ENCODE measurements at regions not wholly inside any gene's neighbourhood (a gene's known extent, or its start where the extent isn't known, plus 50 kb on each side); places are given as distances from the start of the nearest gene placed in this dataset.

DNA sequence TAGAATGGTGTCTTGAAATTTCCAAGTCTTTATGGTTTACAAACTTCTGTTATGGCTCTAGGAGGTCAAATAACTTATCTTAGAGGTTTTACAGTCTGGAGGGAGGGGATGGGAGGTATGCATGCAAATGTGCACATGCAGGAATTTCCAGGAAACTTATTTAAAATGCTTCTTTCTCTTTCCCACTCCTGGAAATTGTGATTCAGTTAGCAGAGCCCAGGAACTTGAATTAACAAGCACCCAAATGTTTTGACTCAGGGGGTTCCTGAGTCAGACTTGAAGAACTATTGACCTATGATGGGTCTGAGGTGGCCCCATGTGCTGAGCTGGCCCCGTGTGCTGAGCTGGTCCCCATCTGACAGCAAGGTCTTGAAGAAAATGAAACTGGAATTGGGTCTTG is 669.4 kb downstream of the INHBA start:
- Histone ChIP-seq H3K4ac (replicated peaks; ENCODE audit: insufficient read length, low read depth, low read length) (no peak overlapping the region), H3K14ac (ENCODE audit: insufficient read length) (no peak overlapping the region), H3K4me3 (ENCODE audit: extremely low read depth in 1 of 4, insufficient read depth in 2 of 4, low read depth in 3 of 4, low read length in 4 of 4) (no peak overlapping the region), H2BK5ac (ENCODE audit: low read depth, low read length) (no peak overlapping the region), H2BK120ac (replicated peaks; ENCODE audit: low read depth, low read length) (no peak overlapping the region), H2BK12ac (ENCODE audit: low read depth, low read length) (no peak overlapping the region), H4K8ac (ENCODE audit: extremely low read depth, insufficient read depth, low read length) (no peak overlapping the region), H3K4me2 (ENCODE audit: insufficient read depth in 1 of 2, low read depth in 2 of 2, low read length in 2 of 2) (no peak overlapping the region), H4K91ac (replicated peaks; ENCODE audit: insufficient read length, low read length) (no peak overlapping the region), H3K27ac (ENCODE audit: low read depth, low read length) (no peak overlapping the region), H3K56ac (replicated peaks; ENCODE audit: insufficient read length, low read depth, low read length) (no peak overlapping the region), H3K23me2 (ENCODE audit: low read depth, low read length) (no peaks in the 10 kb centered on the region), H3K23ac (ENCODE audit: insufficient read length) (no peak overlapping the region), H3K18ac (ENCODE audit: extremely low read depth, low read length) (no peak overlapping the region), H3K79me2 (ENCODE audit: control insufficient read depth in 1 of 2, insufficient read depth in 2 of 2, low read length in 2 of 2) (no peaks in the 10 kb centered on the region), H3K4me1 (replicated peaks in 1 of 4; ENCODE audit: control insufficient read depth in 3 of 4, insufficient read depth in 4 of 4, low read length in 3 of 4) (peaks cover 0 to 2% (median 0%) of the 10 kb centered on the region in 4 experiments; a peak in 1 of 7 replicates), H2AFZ (ENCODE audit: low read length) (no peak overlapping the region), H2BK15ac (ENCODE audit: low read length) (no peak overlapping the region), H2AK5ac (ENCODE audit: low read depth, low read length) (no peak overlapping the region), H3K79me1 (ENCODE audit: low read depth, low read length) (no peaks in the 10 kb centered on the region), H4K5ac (ENCODE audit: insufficient read length, low read depth, low read length) (no peak overlapping the region), H3K27me3 (replicated peaks in 1 of 4; ENCODE audit: control insufficient read depth in 3 of 4, extremely low read depth in 1 of 4, insufficient read depth in 3 of 4, low read length in 3 of 4) (no peaks in the 10 kb centered on the region), H2BK20ac (ENCODE audit: low read length) (no peak overlapping the region), H3K9ac (replicated peaks in 1 of 4; ENCODE audit: extremely low read depth in 1 of 4, low read depth in 3 of 4, low read length in 3 of 4) (no peak overlapping the region), H3K36me3 (ENCODE audit: control insufficient read depth in 2 of 4, insufficient read depth in 4 of 4, low read length in 3 of 4) (no peaks in the 10 kb centered on the region), H3K9me3 (ENCODE audit: insufficient read depth in 2 of 2, low read depth in 1 of 2, low read length in 1 of 2) (no peaks in the 10 kb centered on the region), H4K20me1 (replicated peaks in 1 of 2; ENCODE audit: control insufficient read depth in 1 of 2, insufficient read depth in 2 of 2, low read length in 2 of 2) (no peaks in the 10 kb centered on the region)
- TF ChIP-seq EGR1 (IDR thresholded peaks at IDR 0.05; ENCODE audit: borderline replicate concordance, low read depth, low read length) (no peak), HDAC2 (IDR thresholded peaks at IDR 0.05; ENCODE audit: borderline replicate concordance in 1 of 2, low read depth in 2 of 2, low read length in 2 of 2) (no peak), KDM4A (IDR thresholded peaks at IDR 0.05; ENCODE audit: low read depth, low read length, severe bottlenecking) (no peak)
- TF ChIP-seq, protein P1, sequence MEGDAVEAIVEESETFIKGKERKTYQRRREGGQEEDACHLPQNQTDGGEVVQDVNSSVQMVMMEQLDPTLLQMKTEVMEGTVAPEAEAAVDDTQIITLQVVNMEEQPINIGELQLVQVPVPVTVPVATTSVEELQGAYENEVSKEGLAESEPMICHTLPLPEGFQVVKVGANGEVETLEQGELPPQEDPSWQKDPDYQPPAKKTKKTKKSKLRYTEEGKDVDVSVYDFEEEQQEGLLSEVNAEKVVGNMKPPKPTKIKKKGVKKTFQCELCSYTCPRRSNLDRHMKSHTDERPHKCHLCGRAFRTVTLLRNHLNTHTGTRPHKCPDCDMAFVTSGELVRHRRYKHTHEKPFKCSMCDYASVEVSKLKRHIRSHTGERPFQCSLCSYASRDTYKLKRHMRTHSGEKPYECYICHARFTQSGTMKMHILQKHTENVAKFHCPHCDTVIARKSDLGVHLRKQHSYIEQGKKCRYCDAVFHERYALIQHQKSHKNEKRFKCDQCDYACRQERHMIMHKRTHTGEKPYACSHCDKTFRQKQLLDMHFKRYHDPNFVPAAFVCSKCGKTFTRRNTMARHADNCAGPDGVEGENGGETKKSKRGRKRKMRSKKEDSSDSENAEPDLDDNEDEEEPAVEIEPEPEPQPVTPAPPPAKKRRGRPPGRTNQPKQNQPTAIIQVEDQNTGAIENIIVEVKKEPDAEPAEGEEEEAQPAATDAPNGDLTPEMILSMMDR (IDR thresholded peaks at IDR 0.05; ENCODE audit: control extremely low read depth in 1 of 3, insufficient read depth in 1 of 3, low read depth in 1 of 3, low read length in 3 of 3) = no peak
- 93% methylated on average over 1 of the region's 1 CpG; no CpG with 5 or more reads in 1 of the 2 experiments for WGBS, 2 experiments (ENCODE audit: extremely low coverage in 1 of 2, insufficient coverage in 1 of 2, insufficient read length in 1 of 2, insufficient replicate concordance in 2 of 2, low coverage in 1 of 2, low lambda C conversion rate in 2 of 2, missing lambda C conversion rate in 1 of 2)
- FAIRE-seq (no peak), DNase-seq (ENCODE audit: low read depth in 1 of 2, low spot score in 2 of 2) (no peak)
- CTCF ChIA-PET (ENCODE audit: partially characterized antibody) = interaction anchor here (0.6 to 1.5 kb wide), 2 partner anchors 22 to 45 kb away, joined by 3 to 4 read pairs; no protein-coding TSS in a partner anchor
- POLR2A ChIA-PET (ENCODE audit: partially characterized antibody) = no interaction called here
